GM19395 (cell line): ENCODE measurements at regions not wholly inside any gene's neighbourhood (a gene's known extent, or its start where the extent isn't known, plus 50 kb on each side); places are given as distances from the start of the nearest gene placed in this dataset.

Source experiments
- ATAC-seq: cut with Tn5 transposase; IDR thresholded peaks from one replicate; pipeline ENCODE4 v1.9.1; 2021; ENCODE audit warnings: mild to moderate bottlenecking, moderate library complexity; ENCODE audit not compliant: unreplicated experiment

- ATAC-seq: no peak
Observed at GRCh38 chr1:209229494-209230061, 353.9 kb upstream of the CAMK1G start.

- ATAC-seq: no peak
Observed at GRCh38 chr1:209230314-209230713, 353.2 kb upstream of the CAMK1G start.

GRCh38 chr1:209231476-209232156 lies 351.9 kb upstream of the CAMK1G start:
- ATAC-seq: no peak

- ATAC-seq: no peak
Observed at GRCh38 chr1:209232197-209232596, 351.3 kb upstream of the CAMK1G start.

GRCh38 chr1:209232759-209233158 lies 350.8 kb upstream of the CAMK1G start:
- ATAC-seq: no peak

GRCh38 chr1:209235166-209235565 lies 348.3 kb upstream of the CAMK1G start:
- ATAC-seq: no peak

GRCh38 chr1:209238356-209238755 lies 345.2 kb upstream of the CAMK1G start:
- no peak for ATAC-seq

GRCh38 chr1:209240351-209240750 lies 343.2 kb upstream of the CAMK1G start:
- ATAC-seq: no peak

- ATAC-seq: no peak
Observed at GRCh38 chr1:209241487-209241886, 342.0 kb upstream of the CAMK1G start.

- peak; percentile 92 for ATAC-seq
Observed at GRCh38 chr1:209248649-209249279, 334.8 kb upstream of the CAMK1G start.

- no peak for ATAC-seq
Observed at GRCh38 chr1:209249280-209249670, 334.2 kb upstream of the CAMK1G start.

- no peak for ATAC-seq
Observed at GRCh38 chr1:209249785-209250440, 333.6 kb upstream of the CAMK1G start.

GRCh38 chr1:209250861-209251636 lies 332.5 kb upstream of the CAMK1G start:
- ATAC-seq: no peak

GRCh38 chr1:209256766-209257350 lies 326.7 kb upstream of the CAMK1G start:
- no peak for ATAC-seq

GRCh38 chr1:209257454-209257853 lies 326.1 kb upstream of the CAMK1G start:
- no peak for ATAC-seq

- ATAC-seq: no peak
Observed at GRCh38 chr1:209260136-209260535, 323.4 kb upstream of the CAMK1G start.

- ATAC-seq: no peak
Observed at GRCh38 chr1:209262631-209263030, 320.9 kb upstream of the CAMK1G start.

- ATAC-seq: no peak
Observed at GRCh38 chr1:209265301-209265700, 318.2 kb upstream of the CAMK1G start.

GRCh38 chr1:209266590-209267205 lies 316.8 kb upstream of the CAMK1G start:
- ATAC-seq: no peak

- no peak for ATAC-seq
Observed at GRCh38 chr1:209267968-209268367, 315.5 kb upstream of the CAMK1G start.
